GM10248 (cell line): ENCODE measurements at regions not wholly inside any gene's neighbourhood (a gene's known extent, or its start where the extent isn't known, plus 50 kb on each side); places are given as distances from the start of the nearest gene placed in this dataset.

ENCODE experiments used
- CTCF ChIA-PET: fragments of 300-600 bp; sonication (Branson Sonifier 250); formaldehyde crosslinking; extraction: SDS; loops from one replicate; lab custom pipeline; 2021; ENCODE audit warnings: antibody characterized with exemption; lab: Yijun Ruan, JAX
- POLR2A ChIA-PET: fragments of 350-650 bp; sonication (Branson Sonifier 250); formaldehyde crosslinking; extraction: SDS; loops from one replicate; lab custom pipeline; 2020; ENCODE audit warnings: antibody characterized with exemption; lab: Yijun Ruan, JAX
- DNase-seq: peaks from one replicate; pipeline ENCODE4 v3.0.0; 2012; ENCODE audit errors: extremely low spot score
- CTCF ChIP-seq: IDR thresholded peaks from 2 replicates; pipeline ENCODE4 v1.5.1; 2012; ENCODE audit warnings: mild to moderate bottlenecking, low read depth; ENCODE audit errors: extremely low read depth, missing control alignments, control extremely low read depth

GRCh38 chr2:139645617-139646016 lies 865.4 kb upstream of the NXPH2 start:
- ChIA-PET CTCF (interaction anchor here (1.4 kb wide), 1 partner anchor 12 kb away, joined by 4 read pairs; no protein-coding TSS in a partner anchor), POLR2A (no interaction called here)
- TF ChIP-seq CTCF = no peak
- DNase-seq = no peak

GRCh38 chr2:139643139-139643538 lies 862.9 kb upstream of the NXPH2 start:
- TF ChIP-seq CTCF = no peak
- no peak for DNase-seq
- ChIA-PET POLR2A (no interaction called here), CTCF (no interaction called here)

GRCh38 chr2:139631966-139632365 lies 851.8 kb upstream of the NXPH2 start:
- ChIA-PET CTCF (interaction anchor here (1.0 kb wide), 1 partner anchor 18 kb away, joined by 3 read pairs; no protein-coding TSS in a partner anchor), POLR2A (no interaction called here)
- no peak for TF ChIP-seq CTCF
- no peak for DNase-seq

DNA sequence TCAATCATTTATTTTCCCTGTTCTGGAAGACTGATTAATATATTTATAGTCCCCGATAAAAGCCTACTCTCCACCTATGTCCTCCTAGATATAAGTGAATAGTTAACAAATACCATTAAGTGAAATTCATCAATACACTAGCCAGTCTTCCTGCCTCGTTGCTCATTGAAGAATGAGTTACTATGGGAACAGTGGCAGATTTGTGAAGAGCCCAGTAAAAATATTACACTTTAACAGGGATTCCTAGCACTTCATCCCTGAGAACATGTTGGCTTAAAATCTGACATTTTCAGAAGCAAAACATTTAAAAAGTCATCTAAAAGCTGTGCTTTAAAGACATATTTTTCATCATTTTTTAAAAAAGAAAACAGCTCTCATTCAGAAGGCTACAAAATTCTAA lies 848.7 kb upstream of the NXPH2 start:
- DNase-seq = no peak
- TF ChIP-seq CTCF = no peak
- ChIA-PET CTCF (interaction anchor here (1.1 kb wide), 1 partner anchor 12 kb away, joined by 3 read pairs; no protein-coding TSS in a partner anchor), POLR2A (no interaction called here)

GRCh38 chr2:139626128-139626527 lies 845.9 kb upstream of the NXPH2 start:
- ChIA-PET POLR2A (no interaction called here), CTCF (no interaction called here)
- no peak for TF ChIP-seq CTCF
- no peak for DNase-seq

GRCh38 chr2:139622691-139623090 lies 842.5 kb upstream of the NXPH2 start:
- POLR2A ChIA-PET = no interaction called here
- DNase-seq = no peak
- TF ChIP-seq CTCF = no peak
- CTCF ChIA-PET = no interaction called here

- CTCF ChIA-PET = no interaction called here
- POLR2A ChIA-PET = no interaction called here
These were observed 837.6 kb upstream of the NXPH2 start for GRCh38 chr2:139617747-139618146.

More at GRCh38 chr2:139617747-139618146, 837.6 kb upstream of the NXPH2 start:
- no peak for DNase-seq
- TF ChIP-seq CTCF = no peak
